ENCODE measurements at regions not wholly inside any gene's neighbourhood (a gene's known extent, or its start where the extent isn't known, plus 50 kb on each side); places are given as distances from the start of the nearest gene placed in this dataset.

GRCh38 chr16:48081656-48082055 lies 74.1 kb downstream of the ABCC12 start:
- Histone ChIP-seq H3K27me3 (ENCODE audit: insufficient read depth) (no peaks in the 10 kb centered on the region), H3F3A (replicated peaks; ENCODE audit: low read depth) (no peaks in the 10 kb centered on the region), H4K20me1 (replicated peaks; ENCODE audit: insufficient read depth) (no peaks in the 10 kb centered on the region), H3K36me3 (ENCODE audit: insufficient read depth) (no peaks in the 10 kb centered on the region), H2AFZ (no peak overlapping the region), H3K4me1 (ENCODE audit: insufficient read depth) (no peaks in the 10 kb centered on the region), H3K27ac (ENCODE audit: low read depth) (no peak overlapping the region), H3K4me2 (no peak overlapping the region), H3K9me2 (ENCODE audit: insufficient read depth) (0 out of 2 replicates have a peak, but pooled peaks cover 3% of the 10 kb centered on the region), H3K4me3 (no peak overlapping the region), H3K79me2 (replicated peaks; ENCODE audit: insufficient read depth) (no peaks in the 10 kb centered on the region)
- TF ChIP-seq ZNF331 (CRISPR knock-in tag; IDR thresholded peaks at IDR 0.05; ENCODE audit: low read depth) (no peak), EZH2phosphoT487 (IDR thresholded peaks at IDR 0.05; ENCODE audit: unreplicated experiment) (no peak), JUNB (IDR thresholded peaks at IDR 0.05; ENCODE audit: unreplicated experiment) (no peak), ETS1 (IDR thresholded peaks at IDR 0.05) (no peak), NANOG (IDR thresholded peaks at IDR 0.05; ENCODE audit: borderline replicate concordance) (no peak), CTCF (conservative IDR thresholded peaks at IDR 0.05; ENCODE audit: low read depth in 2 of 2) (no peak), ZNF462 (CRISPR knock-in tag; IDR thresholded peaks at IDR 0.05) (no peak), EZH2 (IDR thresholded peaks at IDR 0.05; ENCODE audit: low read depth, unreplicated experiment) (no peak), CREB1 (CRISPR knock-in tag; IDR thresholded peaks at IDR 0.05; ENCODE audit: low read depth) (no peak), POLR2AphosphoS5 (IDR thresholded peaks at IDR 0.05; ENCODE audit: low read depth) (no peak), REST (IDR thresholded peaks at IDR 0.05; ENCODE audit: unreplicated experiment) (no peak), ZNF114 (CRISPR knock-in tag; IDR thresholded peaks at IDR 0.05) (no peak), STAT1 (IDR thresholded peaks at IDR 0.05; ENCODE audit: unreplicated experiment) (no peak)
- Mint-ChIP-seq H3K4me3 (no peak overlapping the region), H3K4me1 (no peaks in the 10 kb centered on the region; the same call in 2 of the 3 replicates), H3K27ac (no peak overlapping the region), H3K27me3 (ENCODE audit: insufficient read depth, low read depth, poor library complexity) (peaks cover 2% of the 10 kb centered on the region), H3K9me3 (no peaks in the 10 kb centered on the region), H3K36me3 (ENCODE audit: low read depth) (no peaks in the 10 kb centered on the region)
- no peak for ATAC-seq
- no peak for DNase-seq (ENCODE audit: low spot score)
